GM12878 (cell line): ENCODE measurements at regions not wholly inside any gene's neighbourhood (a gene's known extent, or its start where the extent isn't known, plus 50 kb on each side); places are given as distances from the start of the nearest gene placed in this dataset.

ENCODE experiments used
- ATAC-seq: fragments of 200-7000 bp; cut with Tn5 transposase; 3 replicates; pipeline ENCODE4 v1.9.1; 2020; ENCODE audit warnings: mild to moderate bottlenecking, moderate library complexity
- BruUV-seq: library from RNA; stranded (reverse); fragments of 400-500 nt; replicated peaks from 2 replicates; lab custom pipeline; 2021; lab: Mats Ljungman, UMichigan
- CTCF ChIA-PET: fragments of 300-600 bp; sonication (Branson Sonifier 250); formaldehyde crosslinking; extraction: SDS; loops from one replicate; lab custom pipeline; 2021; ENCODE audit warnings: inconsistent platforms; lab: Yijun Ruan, JAX
- POLR2A ChIA-PET: fragments of 350-600 bp; formaldehyde crosslinking; extraction: SDS; loops from one replicate; lab custom pipeline; 2021; ENCODE audit warnings: inconsistent platforms; lab: Charles Lee
- RAD21 ChIA-PET: fragments of 300-600 bp; sonication (Branson Sonifier 250); formaldehyde crosslinking; loops from one replicate; lab custom pipeline; 2023; ENCODE audit warnings: antibody characterized with exemption; ENCODE audit not compliant: unreplicated experiment; lab: Charles Lee
- SMC1A ChIA-PET: fragments of 300-600 bp; sonication (Branson Sonifier 250); formaldehyde crosslinking; loops from one replicate; lab custom pipeline; 2023; ENCODE audit not compliant: unreplicated experiment, uncharacterized antibody; lab: Charles Lee
- DNase-seq: peaks from one replicate; pipeline ENCODE4 v3.0.0-alpha.2; 2011; ENCODE audit warnings: low read depth, low spot score
- FAIRE-seq: peaks from 3 replicates; lab custom pipeline; 2011; peaks lifted over from hg19 to GRCh38; lab: Jason Lieb, UNC
- H2AFZ ChIP-seq: 2 replicates; pipeline ENCODE4 v1.6.0; 2011; ENCODE audit warnings: low read depth, low read length, control low read depth; ENCODE audit not compliant: control insufficient read depth
- H3K27ac ChIP-seq: 2 replicates; pipeline ENCODE4 v1.5.1; 2011; ENCODE audit warnings: control low read depth; ENCODE audit not compliant: control insufficient read depth, insufficient read depth
- H3K27me3 ChIP-seq, 2 experiments: replicated peaks in 1 of 2; 2 replicates each; pipeline versions ENCODE4 v1.6.0 to v1.6.1; 2011; ENCODE audit warnings: low read length in 1 of 2; ENCODE audit not compliant: control insufficient read depth in 2 of 2, insufficient read depth in 2 of 2
- H3K36me3 ChIP-seq, 2 experiments: 2 replicates each; pipeline ENCODE4 v1.5.1; 2011; ENCODE audit warnings: low read length in 1 of 2; ENCODE audit not compliant: control insufficient read depth in 2 of 2, insufficient read depth in 2 of 2
- H3K4me1 ChIP-seq: 2 replicates; pipeline ENCODE4 v1.6.1; 2011; ENCODE audit warnings: mild to moderate bottlenecking, low read length, moderate library complexity, mixed read lengths; ENCODE audit not compliant: control insufficient read depth, insufficient read depth
- H3K4me2 ChIP-seq: 2 replicates; pipeline ENCODE4 v1.6.0; 2011; ENCODE audit warnings: control low read depth; ENCODE audit not compliant: control insufficient read depth, insufficient read depth
- H3K4me3 ChIP-seq: fragments of 200-600 bp; sonication (generic); 2 replicates; pipeline ENCODE4 v1.5.1; 2016
- H3K79me2 ChIP-seq: 2 replicates; pipeline ENCODE4 v1.6.0; 2011; ENCODE audit warnings: low read length; ENCODE audit not compliant: control insufficient read depth, insufficient read depth
- H3K9ac ChIP-seq: 2 replicates; pipeline ENCODE4 v1.8.0; 2011; ENCODE audit warnings: low read length, control low read depth, mixed read lengths; ENCODE audit not compliant: control insufficient read depth, insufficient read depth
- H3K9me3 ChIP-seq: replicated peaks from 3 replicates; pipeline ENCODE4 v1.5.1; 2011; ENCODE audit warnings: mild to moderate bottlenecking, low read length; ENCODE audit not compliant: control insufficient read depth, insufficient read depth
- H4K20me1 ChIP-seq: 2 replicates; pipeline ENCODE4 v1.6.0; 2011; ENCODE audit not compliant: control insufficient read depth, insufficient read depth
- BMI1 ChIP-seq: fragments of 450-650 bp; IDR thresholded peaks from 2 replicates; pipeline ENCODE4 v1.6.1; 2016; ENCODE audit warnings: mild to moderate bottlenecking, moderate library complexity, borderline replicate concordance
- CHD4 ChIP-seq: fragments of 200-600 bp; sonication (generic); IDR thresholded peaks from 2 replicates; pipeline ENCODE4 v1.6.1; 2016; ENCODE audit warnings: mild to moderate bottlenecking
- FOXK2 ChIP-seq: fragments of 450-650 bp; IDR thresholded peaks from 2 replicates; pipeline ENCODE4 v1.6.1; 2017; ENCODE audit warnings: mild to moderate bottlenecking, moderate library complexity
- HDGF ChIP-seq: fragments of 450-650 bp; IDR thresholded peaks from 2 replicates; pipeline ENCODE4 v1.6.1; 2016; ENCODE audit warnings: antibody characterized with exemption
- IKZF1 ChIP-seq: fragments of 450-650 bp; conservative IDR thresholded peaks from 2 replicates; pipeline ENCODE4 v1.6.1; 2017; ENCODE audit warnings: antibody characterized with exemption, mild to moderate bottlenecking
- MTA3 ChIP-seq: IDR thresholded peaks from 2 replicates; pipeline ENCODE4 v1.6.1; 2012; ENCODE audit warnings: low read length, inconsistent platforms, borderline replicate concordance
- NFIC ChIP-seq: IDR thresholded peaks from 2 replicates; pipeline ENCODE4 v1.6.1; 2012; ENCODE audit warnings: low read depth, mild to moderate bottlenecking, inconsistent platforms, low read length, moderate library complexity
- NR2F1 ChIP-seq: fragments of 450-650 bp; conservative IDR thresholded peaks from 2 replicates; pipeline ENCODE4 v1.6.1; 2017; ENCODE audit warnings: mild to moderate bottlenecking
- ZBTB4 ChIP-seq: fragments of 450-650 bp; formaldehyde crosslinking; IDR thresholded peaks from 2 replicates; pipeline ENCODE4 v1.4.0; 2022; ENCODE audit warnings: mild to moderate bottlenecking, moderate library complexity
- WGBS: methylation state at CpG from one replicate; pipeline ENCODE4 v1.1.6; 2016; ENCODE audit warnings: low lambda C conversion rate; ENCODE audit not compliant: insufficient replicate concordance, insufficient coverage; ENCODE audit errors: missing lambda C conversion rate; 5-methylcytosine and 5-hydroxymethylcytosine counted together
- in situ Hi-C: fragments of 300-500 bp; cut with MboI; formaldehyde crosslinking; loops from 9 replicates; pipeline ENCODE4 v1.14.3; 2018; ENCODE audit warnings: mixed read lengths
- intact Hi-C: fragments of 100-400 bp; cut with micrococcal nuclease; formaldehyde crosslinking; loops from one replicate; pipeline ENCODE4 v1.14.2; 2022; ENCODE audit not compliant: unreplicated experiment

- ChIA-PET CTCF (interaction anchor here (1.1 kb wide), 1 partner anchor 350 kb away, joined by 3 read pairs; no protein-coding TSS in a partner anchor), RAD21 (no interaction called here), SMC1A (no interaction called here), POLR2A (no interaction called here)
- TF ChIP-seq BMI1, result no peak
- no peak for TF ChIP-seq HDGF
- TF ChIP-seq FOXK2, result no peak
- TF ChIP-seq IKZF1, result no peak
- TF ChIP-seq CHD4, result no peak
- no peak for TF ChIP-seq NFIC
- no peak for TF ChIP-seq MTA3
- TF ChIP-seq ZBTB4 (CRISPR knock-in tag), result no peak
- no peak for TF ChIP-seq NR2F1
- H3K9me3 ChIP-seq, result no peaks in the 10 kb centered on the region; the same call in 2 of the 3 replicates
- H3K27ac ChIP-seq, result no peak overlapping the region
- H2AFZ ChIP-seq, result no peak overlapping the region
- no peaks in the 10 kb centered on the region for H4K20me1 ChIP-seq
- peaks cover 0 to 2% of the 10 kb centered on the region in 2 experiments; a peak in 1 of 4 replicates for H3K27me3 ChIP-seq
- WGBS, result 36% methylated on average over 10 of the region's 10 CpGs
- FAIRE-seq (no peak), DNase-seq (no peak), ATAC-seq (no peak)
- H3K36me3 ChIP-seq, result no peaks in the 10 kb centered on the region
- H3K4me1 ChIP-seq, result no peaks in the 10 kb centered on the region
- intact Hi-C loops (no loop called here), in situ Hi-C loops (no loop called here)
- BruUV-seq, result no TSS peak
- no peaks in the 10 kb centered on the region for H3K79me2 ChIP-seq
- H3K4me2 ChIP-seq, result no peak overlapping the region
- no peak overlapping the region for H3K4me3 ChIP-seq
- no peak overlapping the region for H3K9ac ChIP-seq
Observed at GRCh38 chr10:78844960-78845607, 223.7 kb upstream of the ZMIZ1 start.
